ENCODE measurements at regions not wholly inside any gene's neighbourhood (a gene's known extent, or its start where the extent isn't known, plus 50 kb on each side); places are given as distances from the start of the nearest gene placed in this dataset.

DNA sequence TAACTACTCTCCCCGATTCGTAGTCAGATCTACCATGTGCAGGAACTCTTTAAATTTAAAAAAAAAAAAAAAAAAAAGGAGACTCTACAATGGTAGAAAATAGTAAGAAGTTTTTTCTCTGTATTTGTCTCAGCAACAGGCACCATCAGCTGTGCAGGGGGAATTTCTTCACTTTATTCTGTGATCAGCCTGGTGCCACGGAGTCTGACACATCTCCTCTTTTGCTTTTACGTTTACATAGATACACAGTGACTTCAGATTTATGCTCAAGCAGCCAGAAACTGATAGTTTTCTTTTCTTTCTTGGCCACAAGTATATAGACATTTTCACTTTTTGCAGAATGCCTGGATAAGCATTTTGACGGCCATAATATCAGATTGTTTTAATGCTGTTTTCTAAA is 190.6 kb upstream of the AKR1E2 start:
- TF ChIP-seq, protein P1, sequence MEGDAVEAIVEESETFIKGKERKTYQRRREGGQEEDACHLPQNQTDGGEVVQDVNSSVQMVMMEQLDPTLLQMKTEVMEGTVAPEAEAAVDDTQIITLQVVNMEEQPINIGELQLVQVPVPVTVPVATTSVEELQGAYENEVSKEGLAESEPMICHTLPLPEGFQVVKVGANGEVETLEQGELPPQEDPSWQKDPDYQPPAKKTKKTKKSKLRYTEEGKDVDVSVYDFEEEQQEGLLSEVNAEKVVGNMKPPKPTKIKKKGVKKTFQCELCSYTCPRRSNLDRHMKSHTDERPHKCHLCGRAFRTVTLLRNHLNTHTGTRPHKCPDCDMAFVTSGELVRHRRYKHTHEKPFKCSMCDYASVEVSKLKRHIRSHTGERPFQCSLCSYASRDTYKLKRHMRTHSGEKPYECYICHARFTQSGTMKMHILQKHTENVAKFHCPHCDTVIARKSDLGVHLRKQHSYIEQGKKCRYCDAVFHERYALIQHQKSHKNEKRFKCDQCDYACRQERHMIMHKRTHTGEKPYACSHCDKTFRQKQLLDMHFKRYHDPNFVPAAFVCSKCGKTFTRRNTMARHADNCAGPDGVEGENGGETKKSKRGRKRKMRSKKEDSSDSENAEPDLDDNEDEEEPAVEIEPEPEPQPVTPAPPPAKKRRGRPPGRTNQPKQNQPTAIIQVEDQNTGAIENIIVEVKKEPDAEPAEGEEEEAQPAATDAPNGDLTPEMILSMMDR (IDR thresholded peaks at IDR 0.05; ENCODE audit: control extremely low read depth, extremely low read depth, low read depth, missing control alignments), result no peak
- CTCF ChIA-PET, result no interaction called here

DNA sequence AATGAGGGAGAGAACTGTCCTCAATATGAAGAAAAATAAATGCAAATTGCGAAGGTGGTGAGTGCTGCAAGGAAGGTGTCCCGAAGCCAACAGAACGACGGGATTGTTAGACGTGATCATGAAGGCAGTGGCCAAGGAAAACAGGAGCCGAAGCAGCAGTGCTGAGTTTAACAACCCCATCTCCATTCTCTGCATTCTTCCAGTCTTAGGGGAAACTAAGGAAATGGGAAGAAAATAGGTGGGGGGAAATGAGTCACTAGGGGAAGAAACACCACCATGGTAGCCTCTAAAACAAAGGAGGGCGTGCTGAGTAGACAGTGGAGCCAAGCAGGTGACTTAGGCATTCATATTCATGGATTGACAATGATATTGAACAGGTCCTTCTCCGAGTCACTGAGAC is 192.2 kb upstream of the AKR1E2 start:
- no peak for DNase-seq (ENCODE audit: extremely low spot score)
- ChIA-PET POLR2A (no interaction called here), CTCF (no interaction called here)
- TF ChIP-seq, protein P1 (IDR thresholded peaks at IDR 0.05; ENCODE audit: control extremely low read depth, extremely low read depth, low read depth, missing control alignments), result no peak

More for the DNA sequence above, 190.6 kb upstream of the AKR1E2 start:
- POLR2A ChIA-PET, result interaction anchor here (0.6 kb wide), 1 partner anchor 1222 kb away, joined by 3 read pairs; no protein-coding TSS in a partner anchor
- no peak for DNase-seq (ENCODE audit: extremely low spot score)

DNA sequence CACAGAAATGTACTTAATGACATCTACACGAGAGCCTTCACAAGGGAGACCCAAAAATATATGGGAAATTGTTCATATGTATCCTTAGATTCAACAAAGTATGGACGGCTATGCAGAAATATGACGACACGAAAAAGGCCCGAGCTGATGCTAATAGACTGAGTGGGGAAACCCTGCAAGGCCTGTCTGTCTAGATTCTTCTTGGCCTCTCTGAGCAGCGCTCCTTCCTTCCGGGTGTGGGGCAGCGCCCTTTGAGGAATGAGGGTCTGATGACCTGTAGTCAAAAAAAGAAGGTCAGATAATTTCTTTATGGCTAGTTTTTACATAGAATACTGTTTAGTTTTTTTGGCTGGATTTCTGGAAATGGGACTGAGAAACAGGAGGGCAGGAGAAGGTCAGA is 192.8 kb upstream of the AKR1E2 start:
- TF ChIP-seq, protein P1 (IDR thresholded peaks at IDR 0.05; ENCODE audit: control extremely low read depth, extremely low read depth, low read depth, missing control alignments), result no peak
- ChIA-PET POLR2A (no interaction called here), CTCF (no interaction called here)
- DNase-seq (ENCODE audit: extremely low spot score), result no peak

DNA sequence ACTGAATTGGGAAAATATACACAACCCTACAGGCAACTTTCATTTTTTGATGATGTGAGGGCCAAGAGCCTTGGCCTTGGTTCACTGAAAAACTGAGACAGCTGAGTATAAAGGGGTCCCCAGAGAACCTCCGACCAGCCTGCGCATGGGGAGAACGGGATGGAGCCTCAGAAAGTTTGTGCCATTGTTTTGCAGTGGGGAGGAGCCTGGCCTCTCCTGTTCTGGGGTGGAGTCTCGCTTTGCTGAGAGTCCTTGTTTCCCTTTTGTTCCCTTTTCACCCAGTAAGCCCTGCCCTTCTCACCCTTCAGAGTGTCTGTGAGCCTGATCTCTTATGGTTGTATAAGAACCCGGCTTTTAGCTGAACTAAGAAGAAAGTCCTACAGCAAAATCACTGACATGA is 193.2 kb upstream of the AKR1E2 start:
- DNase-seq (ENCODE audit: extremely low spot score), result no peak
- ChIA-PET POLR2A (no interaction called here), CTCF (no interaction called here)
- TF ChIP-seq, protein P1 (IDR thresholded peaks at IDR 0.05; ENCODE audit: control extremely low read depth, extremely low read depth, low read depth, missing control alignments), result no peak

DNA sequence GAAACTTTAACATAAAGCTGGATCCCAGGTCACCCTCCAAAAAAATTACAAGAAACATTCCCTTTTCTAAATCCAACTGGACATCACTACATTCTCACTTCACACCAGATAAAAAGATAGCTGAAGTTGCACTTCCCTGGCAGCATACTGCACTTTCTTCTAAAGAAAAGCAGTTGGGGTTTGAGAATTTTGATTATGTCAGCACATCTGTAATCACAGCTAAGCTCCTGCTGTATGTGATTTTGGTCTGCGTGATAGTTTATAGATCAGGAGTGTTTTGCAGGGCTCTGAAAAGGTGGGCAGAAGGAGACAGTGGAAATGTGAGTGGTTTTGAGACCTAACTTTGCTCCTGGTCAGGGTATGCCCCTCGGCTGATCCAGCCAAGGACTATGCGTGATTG is 199.1 kb upstream of the AKR1E2 start:
- CTCF ChIA-PET, result interaction anchor here (1.2 kb wide), 1 partner anchor 30 kb away, joined by 5 read pairs; no protein-coding TSS in a partner anchor
- TF ChIP-seq, protein P1 (IDR thresholded peaks at IDR 0.05; ENCODE audit: control extremely low read depth, extremely low read depth, low read depth, missing control alignments), result no peak
- no peak for DNase-seq (ENCODE audit: extremely low spot score)
- POLR2A ChIA-PET, result no interaction called here

DNA sequence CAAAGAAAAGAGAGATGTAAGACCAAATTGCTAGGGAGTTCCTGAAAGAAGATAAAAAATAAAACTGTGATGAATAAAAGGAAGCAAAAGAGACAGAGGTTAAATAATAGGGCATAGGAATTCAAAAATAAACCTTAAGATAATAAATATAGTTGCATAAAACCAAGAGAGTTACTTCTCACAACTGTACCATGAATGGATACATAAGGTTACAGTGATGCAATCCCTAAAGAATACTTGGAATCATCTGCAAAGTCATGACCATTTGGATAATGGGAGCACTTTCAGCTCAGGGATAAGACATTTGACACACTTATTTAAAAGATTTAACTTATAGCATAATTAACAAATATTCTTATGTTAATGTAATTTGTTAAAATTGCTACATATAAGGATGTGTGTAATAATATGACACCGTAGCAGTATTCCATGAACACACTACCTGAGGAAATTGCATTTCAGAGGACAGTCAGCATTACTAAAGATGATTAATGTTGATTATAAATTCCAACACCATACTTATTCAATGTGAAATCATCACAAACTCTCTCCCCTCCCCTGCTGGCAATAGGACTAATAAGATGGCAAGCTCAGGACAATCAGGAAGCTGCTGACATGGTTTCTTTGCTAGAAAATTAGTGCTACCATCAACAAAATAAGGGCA is 202.1 kb upstream of the AKR1E2 start:
- ChIA-PET POLR2A (no interaction called here), CTCF (interaction anchor here (0.9 kb wide), 1 partner anchor 34 kb away, joined by 3 read pairs; no protein-coding TSS in a partner anchor)
- TF ChIP-seq, protein P1 (IDR thresholded peaks at IDR 0.05; ENCODE audit: control extremely low read depth, extremely low read depth, low read depth, missing control alignments), result no peak
- no peak for DNase-seq (ENCODE audit: extremely low spot score)

All from GM10248 (cell line).